ENCODE measurements at regions not wholly inside any gene's neighbourhood (a gene's known extent, or its start where the extent isn't known, plus 50 kb on each side); places are given as distances from the start of the nearest gene placed in this dataset.

GRCh38 chr9:105911104-105911911 lies 217.0 kb downstream of the TMEM38B start:
- TF ChIP-seq FOXP2 (optimal IDR thresholded peaks at IDR 0.05; ENCODE audit: borderline replicate concordance, extremely low read depth, extremely low read length, insufficient read depth) (no peak), POLR2AphosphoS5 (IDR thresholded peaks at IDR 0.05; ENCODE audit: low read depth, low read length) (no peak), TAF1 (IDR thresholded peaks at IDR 0.05; ENCODE audit: borderline replicate concordance, insufficient read depth, low read length) (no peak), SIN3A (IDR thresholded peaks at IDR 0.05; ENCODE audit: borderline replicate concordance, insufficient read depth, low read length) (no peak), REST (IDR thresholded peaks at IDR 0.05; ENCODE audit: insufficient read depth in 1 of 2, low read depth in 2 of 2, low read length in 2 of 2) (no peak)

DNA sequence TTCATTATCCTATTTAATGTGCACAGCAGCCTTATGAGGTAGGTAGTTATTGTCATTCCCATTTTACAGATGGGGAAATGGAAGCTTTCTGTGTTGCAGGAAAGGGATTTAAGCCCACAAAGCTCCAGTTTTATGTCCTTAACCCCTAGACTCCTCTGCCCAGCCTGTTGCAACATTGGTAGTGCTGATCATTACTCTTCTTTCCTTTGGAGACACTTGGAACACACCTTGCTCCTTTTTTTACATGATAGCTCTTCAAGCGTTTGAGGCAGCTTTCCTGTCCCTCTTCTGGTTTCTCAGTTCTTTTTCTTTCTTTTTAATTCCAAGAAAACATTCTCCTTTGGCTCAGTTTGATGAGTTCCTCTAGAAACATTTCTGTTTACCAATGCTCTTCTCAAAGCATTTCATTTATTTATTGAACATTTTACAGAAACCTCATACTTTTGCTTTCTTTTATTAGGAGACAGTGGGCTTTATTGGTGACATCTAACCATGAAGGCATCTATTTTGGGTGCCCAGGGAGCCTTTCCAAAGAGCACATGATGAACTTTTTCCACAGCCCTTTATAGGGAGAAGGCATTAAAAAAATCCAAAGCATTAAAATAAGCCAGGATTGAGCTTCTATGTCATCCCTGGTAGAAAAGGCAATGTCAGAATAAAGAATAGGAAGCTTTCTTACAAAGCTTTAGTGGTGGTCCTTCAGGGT lies 218.0 kb downstream of the TMEM38B start:
- TF ChIP-seq REST (IDR thresholded peaks at IDR 0.05; ENCODE audit: insufficient read depth in 1 of 2, low read depth in 2 of 2, low read length in 2 of 2) = no peak
- no peak for TF ChIP-seq POLR2AphosphoS5 (IDR thresholded peaks at IDR 0.05; ENCODE audit: low read depth, low read length)
- no peak for TF ChIP-seq SIN3A (IDR thresholded peaks at IDR 0.05; ENCODE audit: borderline replicate concordance, insufficient read depth, low read length)
- TF ChIP-seq TAF1 (IDR thresholded peaks at IDR 0.05; ENCODE audit: borderline replicate concordance, insufficient read depth, low read length) = no peak
- no peak for TF ChIP-seq FOXP2 (optimal IDR thresholded peaks at IDR 0.05; ENCODE audit: borderline replicate concordance, extremely low read depth, extremely low read length, insufficient read depth)

DNA sequence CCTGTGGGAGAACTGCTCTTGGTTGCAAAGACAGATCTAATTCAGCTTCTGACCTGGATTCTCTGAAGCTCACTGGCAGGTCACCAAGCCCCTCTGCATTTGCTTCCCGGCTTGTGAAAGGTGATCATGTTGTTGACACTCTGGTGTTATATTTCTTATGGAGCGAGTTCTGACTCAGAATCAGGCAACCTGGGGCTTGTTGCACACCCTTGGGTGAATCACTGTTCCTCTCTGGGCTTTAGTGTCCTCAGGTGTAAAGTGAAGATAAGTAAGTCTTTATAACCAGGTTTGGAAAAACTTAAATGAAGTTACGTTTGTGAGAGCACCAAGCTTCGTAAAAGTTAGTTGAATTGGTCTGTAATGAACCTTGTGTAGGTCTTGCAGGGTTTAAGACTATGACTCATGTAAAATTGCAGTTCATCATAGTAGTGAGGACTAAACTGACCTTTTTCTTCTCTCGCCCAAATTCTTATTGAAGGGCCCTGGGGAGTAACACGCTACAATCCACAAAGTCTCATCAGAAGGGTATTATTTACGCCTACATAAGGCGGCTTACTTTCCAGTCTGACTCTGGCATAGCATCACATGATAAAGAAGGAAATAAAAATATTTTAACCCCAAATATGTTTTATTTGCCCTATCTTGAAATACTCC lies 218.6 kb downstream of the TMEM38B start:
- TF ChIP-seq POLR2AphosphoS5 (IDR thresholded peaks at IDR 0.05; ENCODE audit: low read depth, low read length) = no peak
- TF ChIP-seq TAF1 (IDR thresholded peaks at IDR 0.05; ENCODE audit: borderline replicate concordance, insufficient read depth, low read length) = no peak
- TF ChIP-seq REST (IDR thresholded peaks at IDR 0.05; ENCODE audit: insufficient read depth in 1 of 2, low read depth in 2 of 2, low read length in 2 of 2) = no peak
- no peak for TF ChIP-seq FOXP2 (optimal IDR thresholded peaks at IDR 0.05; ENCODE audit: borderline replicate concordance, extremely low read depth, extremely low read length, insufficient read depth)
- no peak for TF ChIP-seq SIN3A (IDR thresholded peaks at IDR 0.05; ENCODE audit: borderline replicate concordance, insufficient read depth, low read length)

GRCh38 chr9:105921057-105921726 lies 226.9 kb downstream of the TMEM38B start:
- no peak for TF ChIP-seq POLR2AphosphoS5 (IDR thresholded peaks at IDR 0.05; ENCODE audit: low read depth, low read length)
- no peak for TF ChIP-seq REST (IDR thresholded peaks at IDR 0.05; ENCODE audit: insufficient read depth in 1 of 2, low read depth in 2 of 2, low read length in 2 of 2)
- no peak for TF ChIP-seq SIN3A (IDR thresholded peaks at IDR 0.05; ENCODE audit: borderline replicate concordance, insufficient read depth, low read length)
- TF ChIP-seq TAF1 (IDR thresholded peaks at IDR 0.05; ENCODE audit: borderline replicate concordance, insufficient read depth, low read length) = no peak
- no peak for TF ChIP-seq FOXP2 (optimal IDR thresholded peaks at IDR 0.05; ENCODE audit: borderline replicate concordance, extremely low read depth, extremely low read length, insufficient read depth)

Data from PFSK-1 (cell line).